IPS DF 6.9 (cell line): ENCODE measurements at regions not wholly inside any gene's neighbourhood (a gene's known extent, or its start where the extent isn't known, plus 50 kb on each side); places are given as distances from the start of the nearest gene placed in this dataset.

ENCODE experiments used
- DNase-seq: peaks from one replicate; pipeline ENCODE4 v3.0.0-alpha.2; 2013; ENCODE audit warnings: low read depth, low spot score
- H3K27ac ChIP-seq: one replicate; pipeline ENCODE4 v1.5.1; 2013; ENCODE audit warnings: low read length, control low read depth
- H3K27me3 ChIP-seq: 2 replicates; pipeline ENCODE4 v1.6.1; 2013; ENCODE audit warnings: mild to moderate bottlenecking, low read length; ENCODE audit not compliant: control insufficient read depth, insufficient read depth
- H3K36me3 ChIP-seq: 2 replicates; pipeline ENCODE4 v1.6.1; 2013; ENCODE audit warnings: low read length; ENCODE audit not compliant: control insufficient read depth, insufficient read depth
- H3K4me1 ChIP-seq: 2 replicates; pipeline ENCODE4 v1.6.1; 2013; ENCODE audit warnings: low read length; ENCODE audit not compliant: control insufficient read depth, insufficient read depth
- H3K4me3 ChIP-seq: 2 replicates; pipeline ENCODE4 v1.5.1; 2013; ENCODE audit warnings: mild to moderate bottlenecking, low read length
- H3K9me3 ChIP-seq: 2 replicates; pipeline ENCODE4 v1.6.1; 2013; ENCODE audit warnings: low read length, inconsistent platforms; ENCODE audit not compliant: control insufficient read depth, insufficient read depth
- WGBS: extraction: QIAGEN DNeasy Blood & Tissue Kit; methylation state at CpG from one replicate; pipeline ENCODE4 v1.1.7; 2013; ENCODE audit warnings: mixed read lengths, missing lambda C conversion rate; ENCODE audit not compliant: insufficient read length, insufficient coverage; 5-methylcytosine and 5-hydroxymethylcytosine counted together

- H3K27me3 ChIP-seq: no peaks in the 10 kb centered on the region
- no peak for DNase-seq
- WGBS: no CpG with 5 or more reads among the region's 6 CpGs
- no peaks in the 10 kb centered on the region for H3K36me3 ChIP-seq
- H3K9me3 ChIP-seq: no peaks in the 10 kb centered on the region
- no peaks in the 10 kb centered on the region for H3K4me1 ChIP-seq
- H3K27ac ChIP-seq: no peak overlapping the region
- no peak overlapping the region for H3K4me3 ChIP-seq
These were observed 59.3 kb upstream of the ANO1 start for GRCh38 chr11:70018816-70019215.

DNA sequence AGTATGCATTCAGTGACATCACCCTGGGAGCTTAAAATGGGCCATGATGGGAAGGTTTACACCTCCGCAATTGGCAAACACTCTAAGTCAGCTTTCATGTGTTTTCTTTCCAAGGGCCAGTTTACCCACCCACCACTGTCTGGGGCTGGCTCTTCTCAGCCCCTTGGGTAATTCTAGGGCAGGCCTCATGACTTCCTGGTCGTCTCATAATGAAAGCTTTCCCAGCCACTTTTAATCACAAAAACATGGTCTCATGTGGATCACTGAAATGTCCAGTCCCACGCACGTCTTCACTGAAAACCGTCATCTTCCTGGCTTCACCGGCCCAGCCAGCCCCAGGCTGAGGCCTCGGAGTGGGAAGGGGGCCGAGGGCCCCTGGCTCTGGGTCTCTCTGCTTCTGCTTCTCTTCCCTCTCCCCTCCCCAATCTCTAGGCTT is 58.5 kb upstream of the ANO1 start:
- no peaks in the 10 kb centered on the region for H3K4me1 ChIP-seq
- H3K36me3 ChIP-seq: no peaks in the 10 kb centered on the region
- H3K9me3 ChIP-seq: no peaks in the 10 kb centered on the region
- no peaks in the 10 kb centered on the region for H3K27me3 ChIP-seq
- no peak overlapping the region for H3K4me3 ChIP-seq
- no CpG with 5 or more reads among the region's 8 CpGs for WGBS
- no peak for DNase-seq
- H3K27ac ChIP-seq: no peak overlapping the region

DNA sequence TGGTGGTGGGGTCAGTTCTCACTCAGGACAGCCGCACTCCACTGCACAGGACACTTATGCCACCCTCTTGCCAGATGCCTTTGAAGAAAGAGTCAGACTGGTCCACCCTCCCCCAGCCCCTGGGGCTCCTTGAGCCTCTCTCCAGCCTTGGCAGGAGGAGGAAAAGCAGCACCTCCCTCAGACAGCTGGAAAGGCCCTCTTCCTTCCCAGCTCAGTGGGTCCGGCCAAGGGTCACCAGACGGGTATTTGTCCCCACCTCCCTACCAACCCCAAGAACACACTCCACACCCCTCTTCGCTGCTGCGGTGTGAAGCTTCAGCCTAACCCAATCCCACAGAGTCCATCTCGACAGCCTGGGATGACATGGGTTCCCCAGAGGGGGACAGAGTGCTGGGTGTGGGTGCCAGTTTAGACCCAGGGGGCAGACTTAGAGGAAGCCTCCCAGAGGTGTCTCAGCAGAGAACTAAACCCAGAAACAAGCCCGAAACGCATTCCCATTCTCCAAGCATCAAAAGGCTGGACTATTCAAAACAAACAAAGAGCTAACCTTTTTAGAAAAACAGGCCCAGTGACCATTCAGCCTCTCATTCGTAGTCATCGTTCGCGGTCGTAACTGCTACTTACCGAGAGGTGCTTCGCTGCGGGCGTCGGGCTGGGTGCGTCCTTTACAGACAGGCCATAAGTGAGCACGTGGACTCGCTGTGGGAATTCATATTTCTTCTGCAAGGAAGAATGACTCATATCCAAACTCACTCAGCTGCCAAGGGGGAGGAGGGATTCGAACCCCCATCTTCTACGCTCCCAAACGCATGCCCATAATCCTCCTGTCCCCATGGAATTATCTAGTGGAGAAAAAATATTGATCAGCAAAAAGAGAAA is 57.5 kb upstream of the ANO1 start:
- no CpG with 5 or more reads among the region's 24 CpGs for WGBS
- Histone ChIP-seq H3K36me3 (no peaks in the 10 kb centered on the region), H3K4me3 (no peak overlapping the region), H3K27ac (no peak overlapping the region), H3K9me3 (no peaks in the 10 kb centered on the region), H3K4me1 (no peaks in the 10 kb centered on the region), H3K27me3 (no peaks in the 10 kb centered on the region)
- no peak for DNase-seq

DNA sequence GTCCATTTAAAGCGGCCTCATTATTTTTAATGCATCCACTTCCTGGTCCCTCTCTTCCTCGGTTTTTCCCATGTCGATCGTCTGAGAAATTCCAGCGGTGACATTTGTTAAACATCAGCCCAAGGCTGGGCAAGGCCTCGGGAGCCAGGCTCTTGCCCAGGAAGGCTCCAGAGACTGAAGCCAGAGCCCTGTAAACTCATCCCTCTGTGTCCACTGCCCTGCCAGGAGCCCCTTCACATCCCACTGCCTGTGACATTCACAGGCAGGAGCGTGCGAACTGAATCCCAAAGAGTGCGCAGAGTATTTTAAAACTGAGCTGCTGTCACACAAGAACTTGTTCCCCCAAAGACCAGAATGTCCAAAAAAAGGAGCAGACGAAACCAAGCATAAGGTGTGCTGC is 56.5 kb upstream of the ANO1 start:
- no peaks in the 10 kb centered on the region for H3K9me3 ChIP-seq
- WGBS: no CpG with 5 or more reads among the region's 10 CpGs
- H3K27me3 ChIP-seq: no peaks in the 10 kb centered on the region
- H3K27ac ChIP-seq: no peak overlapping the region
- no peak overlapping the region for H3K4me3 ChIP-seq
- no peaks in the 10 kb centered on the region for H3K36me3 ChIP-seq
- no peaks in the 10 kb centered on the region for H3K4me1 ChIP-seq
- DNase-seq: no peak

GRCh38 chr11:70024036-70024772 is 53.9 kb upstream of the ANO1 start:
- H3K4me1 ChIP-seq: no peaks in the 10 kb centered on the region
- no peaks in the 10 kb centered on the region for H3K9me3 ChIP-seq
- H3K4me3 ChIP-seq: no peak overlapping the region
- WGBS: no CpG with 5 or more reads among the region's 13 CpGs
- H3K27me3 ChIP-seq: no peaks in the 10 kb centered on the region
- no peak for DNase-seq
- H3K36me3 ChIP-seq: no peaks in the 10 kb centered on the region
- no peak overlapping the region for H3K27ac ChIP-seq

- no CpG with 5 or more reads among the region's 3 CpGs for WGBS
- Histone ChIP-seq H3K36me3 (no peaks in the 10 kb centered on the region), H3K27ac (no peak overlapping the region), H3K27me3 (no peaks in the 10 kb centered on the region), H3K9me3 (no peaks in the 10 kb centered on the region), H3K4me3 (no peak overlapping the region), H3K4me1 (no peaks in the 10 kb centered on the region)
- no peak for DNase-seq
These were observed 53.4 kb upstream of the ANO1 start for GRCh38 chr11:70024773-70025045.

DNA sequence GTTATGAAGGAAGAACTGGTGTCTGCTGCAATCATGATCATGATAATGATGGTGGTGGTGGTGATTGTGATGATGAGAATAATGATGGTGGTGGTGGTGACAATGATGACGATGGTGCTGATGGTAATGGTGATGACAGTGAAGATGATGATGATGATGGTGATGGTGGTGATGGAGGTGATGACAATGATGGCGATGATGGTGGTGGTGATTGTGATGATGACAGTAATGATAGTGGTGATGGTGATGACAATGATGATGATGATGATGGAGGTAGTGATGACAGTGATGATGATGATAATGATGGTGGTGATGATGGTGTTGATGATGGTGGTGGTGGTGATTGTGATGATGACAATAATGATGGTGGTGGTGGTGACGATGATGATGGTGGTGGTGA is 52.8 kb upstream of the ANO1 start:
- no peaks in the 10 kb centered on the region for H3K27me3 ChIP-seq
- H3K4me3 ChIP-seq: no peak overlapping the region
- H3K36me3 ChIP-seq: no peaks in the 10 kb centered on the region
- no CpG with 5 or more reads among the region's 3 CpGs for WGBS
- DNase-seq: no peak
- no peaks in the 10 kb centered on the region for H3K9me3 ChIP-seq
- no peaks in the 10 kb centered on the region for H3K4me1 ChIP-seq
- H3K27ac ChIP-seq: no peak overlapping the region

GRCh38 chr11:70026012-70026411 is 52.1 kb upstream of the ANO1 start:
- no peaks in the 10 kb centered on the region for H3K4me1 ChIP-seq
- no peak overlapping the region for H3K4me3 ChIP-seq
- H3K27me3 ChIP-seq: no peaks in the 10 kb centered on the region
- H3K36me3 ChIP-seq: no peaks in the 10 kb centered on the region
- H3K27ac ChIP-seq: no peak overlapping the region
- no peaks in the 10 kb centered on the region for H3K9me3 ChIP-seq
- no CpG with 5 or more reads among the region's 3 CpGs for WGBS
- no peak for DNase-seq

GRCh38 chr11:70026726-70027125 is 51.4 kb upstream of the ANO1 start:
- no CpG with 5 or more reads among the region's 5 CpGs for WGBS
- Histone ChIP-seq H3K36me3 (no peaks in the 10 kb centered on the region), H3K27me3 (no peaks in the 10 kb centered on the region), H3K4me1 (no peaks in the 10 kb centered on the region), H3K27ac (no peak overlapping the region), H3K9me3 (no peaks in the 10 kb centered on the region), H3K4me3 (no peak overlapping the region)
- no peak for DNase-seq

DNA sequence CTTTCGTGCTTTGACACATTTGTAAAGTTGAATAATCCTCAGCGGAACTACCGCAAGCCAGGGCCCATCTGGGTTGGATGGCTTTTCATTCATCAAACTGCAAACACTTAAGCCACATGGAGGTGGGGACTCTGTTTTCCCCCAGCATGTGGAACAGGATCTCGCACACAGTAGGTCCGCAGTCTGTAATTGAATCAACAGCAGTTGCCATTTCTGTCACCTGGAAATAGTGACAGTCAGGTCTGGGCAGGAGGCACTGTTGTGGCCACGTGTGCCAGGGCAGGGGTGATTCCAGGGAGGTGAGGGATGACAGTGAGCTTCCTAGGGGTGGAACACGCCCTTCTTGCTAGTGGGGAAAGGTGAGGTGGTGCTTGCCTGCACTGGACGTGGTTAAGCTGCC is 50.7 kb upstream of the ANO1 start:
- Histone ChIP-seq H3K9me3 (no peaks in the 10 kb centered on the region), H3K27me3 (no peaks in the 10 kb centered on the region), H3K27ac (no peak overlapping the region), H3K4me1 (no peaks in the 10 kb centered on the region), H3K36me3 (no peaks in the 10 kb centered on the region), H3K4me3 (no peak overlapping the region)
- no peak for DNase-seq
- WGBS: no CpG with 5 or more reads among the region's 8 CpGs
